Natural killer cell treated with Interleukin-12 subunit alpha and Interleukin-12 subunit beta and Interleukin-15 and Interleukin-18, amount 100 ng/mL, for 72 hours (primary cell): ENCODE measurements at regions not wholly inside any gene's neighbourhood (a gene's known extent, or its start where the extent isn't known, plus 50 kb on each side); places are given as distances from the start of the nearest gene placed in this dataset.
A peak's percentile ranks its signal among the peaks of the same experiment; 100 is the strongest.

Source experiments
- ATAC-seq, 2 donors: fragments of 150-1000 bp; cut with Tn5 transposase in 1 of 2; sonication (Bioruptor Pico), chemical (Tn5 transposase) in 1 of 2; 2 replicates each; pipeline ENCODE4 v1.10.0; 2021
- DNase-seq: peaks from one replicate; pipeline ENCODE4 v3.0.0; 2022; ENCODE audit warnings: low spot score
- H3K27ac Mint-ChIP-seq, 2 donors: 1 replicate in 1 of 2; 2 replicates in 1 of 2; pipeline ENCODE4 v1.8.0; 2022; ENCODE audit warnings: mixed read lengths in 2 of 2, mild to moderate bottlenecking in 1 of 2, moderate library complexity in 1 of 2
- H3K27me3 Mint-ChIP-seq, 2 donors: 1 replicate in 1 of 2; 2 replicates in 1 of 2; pipeline ENCODE4 v1.8.0; 2022; ENCODE audit warnings: mixed read lengths in 2 of 2
- H3K36me3 Mint-ChIP-seq: one replicate; pipeline ENCODE4 v1.8.0; 2022; ENCODE audit warnings: mixed read lengths
- H3K4me1 Mint-ChIP-seq, 2 donors: 1 replicate in 1 of 2; 2 replicates in 1 of 2; pipeline ENCODE4 v1.8.0; 2022; ENCODE audit warnings: low read depth in 2 of 2, mixed read lengths in 2 of 2, mild to moderate bottlenecking in 1 of 2
- H3K4me3 Mint-ChIP-seq: one replicate; pipeline ENCODE4 v1.8.0; 2022; ENCODE audit warnings: mixed read lengths
- H3K9me3 Mint-ChIP-seq: 2 replicates; pipeline ENCODE4 v1.8.0; 2022; ENCODE audit warnings: mixed read lengths

DNA sequence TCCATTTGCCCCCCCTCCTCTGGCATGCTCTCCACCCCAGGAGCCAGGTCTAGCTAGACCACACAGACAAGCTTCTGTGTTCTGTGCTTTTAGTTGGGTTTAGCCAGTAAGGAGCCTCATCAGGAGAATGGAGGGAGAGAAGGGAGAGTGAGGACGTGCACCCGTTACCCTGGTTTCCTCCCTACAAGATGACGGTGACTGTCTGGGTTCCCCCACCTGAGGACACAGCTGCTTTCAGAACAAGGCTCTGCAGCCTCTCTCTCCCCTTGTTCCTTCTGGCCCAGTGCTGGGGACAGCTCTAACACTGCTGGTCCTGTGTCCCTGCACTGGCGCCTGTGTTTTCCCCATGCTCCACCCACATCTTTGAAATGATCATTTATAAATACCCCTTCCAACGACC, 184.4 kb upstream of the GALNT2 start:
- DNase-seq: no peak
- peaks cover 15 to 38% of the 10 kb centered on the region in 2 donors for H3K27me3 Mint-ChIP-seq
- no peaks in the 10 kb centered on the region for H3K4me1 Mint-ChIP-seq
- H3K36me3 Mint-ChIP-seq: no peaks in the 10 kb centered on the region
- no peak overlapping the region for H3K27ac Mint-ChIP-seq
- no peak for ATAC-seq
- H3K4me3 Mint-ChIP-seq: no peak overlapping the region
- no peaks in the 10 kb centered on the region for H3K9me3 Mint-ChIP-seq

DNA sequence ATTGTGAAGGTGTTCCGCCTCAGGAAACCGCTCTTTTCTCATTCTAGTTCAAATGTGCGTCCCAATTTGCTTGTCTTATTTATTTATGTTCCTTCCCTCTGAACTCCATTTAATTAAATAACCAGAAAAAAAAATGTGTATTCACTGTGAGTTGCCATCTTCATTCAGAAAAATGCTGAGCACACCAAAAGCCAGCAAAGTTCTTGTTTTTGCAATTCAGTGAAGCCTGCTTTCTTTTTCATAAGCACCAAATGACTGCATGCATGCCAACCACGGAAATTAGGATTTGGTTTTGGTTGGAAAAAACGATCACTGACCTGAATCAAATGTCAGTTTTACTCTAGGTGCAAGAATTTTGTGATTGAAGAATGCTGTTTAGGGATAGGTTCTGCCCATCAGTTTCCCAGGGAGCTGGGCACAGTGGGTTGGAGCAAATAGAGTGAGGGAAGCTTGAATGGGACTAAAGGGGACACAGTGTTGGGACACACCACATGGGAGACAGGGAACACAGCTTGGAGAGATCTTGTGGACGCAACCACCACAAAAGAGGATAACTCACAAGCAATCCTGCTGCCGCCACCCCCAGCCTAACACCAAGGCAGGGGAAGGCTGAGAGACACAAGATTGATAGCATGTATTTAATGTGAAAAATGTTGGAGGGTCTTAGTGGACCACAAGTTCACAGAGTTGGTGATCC, 183.4 kb upstream of the GALNT2 start:
- Mint-ChIP-seq H3K4me1 (no peaks in the 10 kb centered on the region), H3K27me3 (peaks cover 16 to 33% of the 10 kb centered on the region in 2 donors), H3K36me3 (no peaks in the 10 kb centered on the region), H3K4me3 (no peak overlapping the region), H3K27ac (no peak overlapping the region), H3K9me3 (no peaks in the 10 kb centered on the region)
- DNase-seq (no peak), ATAC-seq (no peak)

DNA sequence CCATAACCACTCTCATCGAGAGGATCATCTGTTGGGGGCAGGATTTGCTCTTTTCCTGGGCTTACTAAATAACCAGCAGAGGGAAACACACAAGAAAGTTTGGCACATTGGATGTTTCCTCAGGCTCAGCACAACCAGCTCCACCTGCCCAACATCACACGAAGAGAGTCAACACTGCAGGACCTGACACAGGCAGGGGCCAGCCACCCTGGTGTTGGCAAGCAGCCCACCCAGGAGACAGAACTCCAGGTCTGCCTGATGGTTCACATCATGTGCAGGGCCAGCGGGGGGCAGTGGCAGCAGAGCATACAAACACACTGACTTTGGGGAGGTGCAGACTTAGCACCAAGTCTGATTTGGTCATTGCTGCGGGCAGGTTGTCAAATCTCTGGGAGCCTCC, 182.3 kb upstream of the GALNT2 start:
- Mint-ChIP-seq H3K4me3 (no peak overlapping the region), H3K36me3 (no peaks in the 10 kb centered on the region), H3K4me1 (no peaks in the 10 kb centered on the region), H3K27ac (no peak overlapping the region), H3K27me3 (peaks cover 18 to 27% of the 10 kb centered on the region in 2 donors), H3K9me3 (no peaks in the 10 kb centered on the region)
- DNase-seq: no peak
- no peak for ATAC-seq

DNA sequence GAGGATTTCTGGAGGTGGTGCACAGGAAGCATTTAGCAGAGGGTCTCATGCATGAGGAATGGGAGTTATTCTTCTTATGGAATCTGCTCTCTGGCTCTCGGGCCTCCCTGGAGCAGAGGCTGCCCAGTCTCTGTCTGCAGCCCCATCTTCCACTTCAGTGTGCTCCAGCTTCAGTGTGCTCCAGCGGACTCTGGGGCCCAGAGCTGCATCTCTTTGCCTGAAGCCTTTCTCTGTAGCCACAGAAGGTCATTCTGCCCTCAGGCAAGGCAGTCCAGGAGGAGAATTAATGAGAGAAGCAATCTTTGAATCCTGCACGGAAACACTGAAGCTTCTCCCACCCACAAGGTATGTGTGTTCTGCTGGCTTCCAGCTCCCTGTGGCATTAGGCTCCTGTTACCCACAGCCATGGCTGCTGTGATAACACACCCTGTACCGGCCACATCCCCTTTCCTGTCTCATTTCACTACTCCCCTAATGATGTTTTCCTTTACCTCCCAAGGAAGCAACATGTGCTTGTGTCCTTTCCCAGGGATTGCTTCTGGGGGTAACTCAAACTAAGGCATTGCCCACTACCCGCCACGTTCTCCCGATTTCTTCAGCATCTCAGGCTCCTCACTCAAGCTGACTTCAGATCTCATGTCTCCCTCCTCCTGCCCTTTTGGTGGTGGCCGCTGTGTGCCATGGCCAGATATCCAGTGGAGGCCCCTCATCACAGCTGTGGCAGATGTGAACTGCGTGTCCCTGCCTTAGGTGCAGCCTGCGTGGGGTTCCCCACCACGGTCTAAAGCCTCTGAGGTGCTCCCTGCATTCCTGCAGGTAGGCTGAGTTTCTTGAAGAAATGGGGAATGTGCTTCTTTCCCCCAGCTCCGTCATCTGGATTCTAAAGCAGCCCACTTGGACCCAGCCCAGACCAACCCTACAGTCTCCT, 181.2 kb upstream of the GALNT2 start:
- Mint-ChIP-seq H3K4me1 (no peaks in the 10 kb centered on the region), H3K27me3 (peaks cover 20 to 27% of the 10 kb centered on the region in 2 donors)

DNA sequence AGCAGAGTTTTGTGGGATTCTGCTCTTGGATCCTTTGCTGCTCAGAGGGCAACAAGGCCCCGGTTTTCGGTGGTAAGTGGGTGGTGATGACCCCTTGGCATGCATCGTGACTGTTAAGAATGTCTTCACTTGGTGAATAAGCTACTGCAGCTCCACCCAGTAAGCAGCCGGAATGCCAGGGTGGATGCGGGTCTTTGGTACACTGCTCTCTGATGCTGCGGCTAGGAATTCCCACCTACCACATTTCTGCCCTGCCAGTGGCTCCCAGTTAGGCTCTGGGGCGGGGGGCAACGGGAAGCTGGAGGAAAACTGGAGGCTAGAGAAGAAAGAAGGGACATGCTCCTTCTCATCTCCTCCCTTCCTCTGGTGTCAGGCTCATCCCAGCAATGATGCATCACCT, 180.4 kb upstream of the GALNT2 start:
- H3K9me3 Mint-ChIP-seq: no peaks in the 10 kb centered on the region
- ATAC-seq (no peak), DNase-seq (no peak)
- H3K36me3 Mint-ChIP-seq: no peaks in the 10 kb centered on the region
- H3K4me3 Mint-ChIP-seq: no peak overlapping the region
- H3K27me3 Mint-ChIP-seq: peaks cover 17 to 23% of the 10 kb centered on the region in 2 donors
- no peaks in the 10 kb centered on the region for H3K4me1 Mint-ChIP-seq
- H3K27ac Mint-ChIP-seq: no peak overlapping the region

More for the DNA sequence above, 181.2 kb upstream of the GALNT2 start:
- Mint-ChIP-seq H3K27ac (no peak overlapping the region), H3K9me3 (no peaks in the 10 kb centered on the region), H3K4me3 (no peak overlapping the region), H3K36me3 (no peaks in the 10 kb centered on the region)
- no peak for ATAC-seq
- DNase-seq: no peak

DNA sequence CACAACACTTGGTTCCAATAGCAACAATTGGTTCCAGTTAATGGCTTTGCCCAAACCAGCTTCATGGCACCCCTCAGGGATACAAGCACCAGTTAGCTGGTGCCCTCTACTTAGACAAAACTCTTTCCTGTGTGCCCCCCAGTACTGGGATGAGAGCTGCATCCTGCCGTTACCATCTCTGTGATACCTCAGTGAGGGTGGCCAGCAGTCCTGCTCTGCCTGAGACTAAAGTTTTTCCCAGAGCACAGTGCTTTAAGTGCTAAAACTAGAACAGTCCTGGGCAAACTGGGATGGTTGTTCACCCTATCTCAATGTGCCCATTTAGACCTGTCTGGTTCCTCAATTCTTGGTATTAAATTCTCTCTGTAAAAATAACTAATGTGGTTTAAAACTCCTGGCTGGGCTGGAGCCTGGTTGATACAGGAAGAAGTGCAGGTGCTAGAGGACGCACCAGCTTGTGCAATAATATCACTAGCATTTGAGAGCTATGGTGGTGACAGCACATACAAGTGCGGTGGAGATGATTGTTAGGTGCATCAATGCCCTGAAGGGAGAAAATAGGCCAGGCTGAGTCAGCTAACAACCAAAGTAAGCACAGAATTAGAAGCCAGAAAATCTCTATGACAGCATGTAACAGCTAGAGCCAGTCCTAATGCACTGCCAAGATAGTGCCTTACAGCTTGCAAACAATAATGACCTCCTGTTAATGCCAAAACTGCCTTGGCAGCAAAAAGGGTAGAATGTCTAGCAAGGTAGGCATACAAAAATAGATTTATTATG, 179.8 kb upstream of the GALNT2 start:
- Mint-ChIP-seq H3K4me3 (no peak overlapping the region), H3K9me3 (no peaks in the 10 kb centered on the region), H3K36me3 (no peaks in the 10 kb centered on the region), H3K27ac (no peak overlapping the region), H3K27me3 (peaks cover 20 to 24% of the 10 kb centered on the region in 2 donors), H3K4me1 (no peaks in the 10 kb centered on the region)
- DNase-seq (no peak), ATAC-seq (no peak)

DNA sequence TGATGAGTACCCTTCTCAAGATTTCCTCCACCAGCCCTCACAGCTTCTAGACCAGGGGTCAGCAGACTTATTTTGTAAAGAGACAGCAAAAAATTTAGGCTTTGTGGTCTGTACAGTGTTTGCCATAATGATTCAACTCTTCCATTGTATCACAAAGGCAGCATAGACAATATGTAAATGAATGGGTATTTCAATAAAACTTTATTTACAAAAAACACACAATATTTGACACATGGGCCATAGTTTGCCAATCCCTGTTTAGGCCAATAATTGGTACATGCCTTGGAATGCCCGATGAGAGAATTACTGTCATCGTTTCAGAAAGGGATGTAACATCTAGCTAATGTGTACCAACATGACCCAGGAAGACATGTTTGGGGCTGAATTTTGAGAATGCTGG, 178.9 kb upstream of the GALNT2 start:
- no peak for ATAC-seq

DNA sequence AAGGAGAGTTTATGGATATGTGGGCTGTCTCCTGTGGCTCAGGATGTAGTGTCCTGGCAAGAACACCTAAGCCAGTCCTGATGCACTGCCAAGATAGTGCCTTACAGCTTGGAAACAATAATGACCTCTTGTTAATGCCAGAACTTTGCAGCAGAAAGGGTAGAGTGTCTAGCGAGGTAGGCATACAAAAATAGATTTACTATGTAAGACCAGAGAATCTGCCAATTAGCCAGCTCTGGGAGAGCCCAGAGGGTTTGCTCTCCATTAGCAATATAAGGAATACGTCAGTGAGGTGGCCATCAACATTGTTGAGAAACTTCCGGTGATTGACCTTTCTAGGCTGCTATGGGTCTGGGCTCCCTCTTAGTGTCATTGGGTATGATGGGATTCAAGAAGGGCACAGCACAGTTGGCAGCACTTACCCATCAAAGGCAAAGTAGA, 178.5 kb upstream of the GALNT2 start:
- DNase-seq: no peak
- no peak overlapping the region for H3K27ac Mint-ChIP-seq
- H3K9me3 Mint-ChIP-seq: no peaks in the 10 kb centered on the region
- H3K4me1 Mint-ChIP-seq: no peaks in the 10 kb centered on the region
- no peak for ATAC-seq
- peaks cover 14 to 23% of the 10 kb centered on the region in 2 donors for H3K27me3 Mint-ChIP-seq
- no peaks in the 10 kb centered on the region for H3K36me3 Mint-ChIP-seq
- no peak overlapping the region for H3K4me3 Mint-ChIP-seq

More for the DNA sequence above, 178.9 kb upstream of the GALNT2 start:
- H3K4me3 Mint-ChIP-seq: no peak overlapping the region
- DNase-seq: no peak
- H3K27ac Mint-ChIP-seq: no peak overlapping the region
- H3K9me3 Mint-ChIP-seq: no peaks in the 10 kb centered on the region
- no peaks in the 10 kb centered on the region for H3K4me1 Mint-ChIP-seq
- H3K36me3 Mint-ChIP-seq: no peaks in the 10 kb centered on the region
- peaks cover 18 to 24% of the 10 kb centered on the region in 2 donors for H3K27me3 Mint-ChIP-seq

DNA sequence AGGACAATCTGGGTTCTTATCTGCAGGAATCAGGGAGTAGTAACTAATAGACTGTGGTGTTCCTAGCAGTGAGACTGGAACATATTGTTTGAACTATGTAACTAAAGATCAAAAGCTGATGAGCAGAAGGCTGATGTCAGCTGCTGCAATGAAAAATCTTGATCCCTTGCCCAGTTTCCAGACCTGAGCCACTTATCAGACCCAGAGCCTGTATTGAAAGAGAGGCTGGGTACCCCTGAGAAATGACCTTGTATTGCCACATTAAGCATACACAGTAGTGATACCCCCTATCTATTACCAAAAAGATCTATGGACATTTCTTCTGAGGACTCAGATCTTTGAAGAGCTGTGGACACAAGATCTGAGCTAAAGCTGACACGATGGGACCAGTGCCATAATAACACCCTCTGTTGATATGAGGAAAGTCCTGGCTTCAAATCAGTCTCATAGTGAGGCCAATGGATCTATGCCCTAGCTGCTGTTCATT, 178.0 kb upstream of the GALNT2 start:
- no peaks in the 10 kb centered on the region for H3K4me1 Mint-ChIP-seq
- H3K36me3 Mint-ChIP-seq: no peaks in the 10 kb centered on the region
- peaks cover 9 to 20% of the 10 kb centered on the region in 2 donors for H3K27me3 Mint-ChIP-seq
- no peaks in the 10 kb centered on the region for H3K9me3 Mint-ChIP-seq
- H3K27ac Mint-ChIP-seq: no peak overlapping the region
- H3K4me3 Mint-ChIP-seq: no peak overlapping the region
- no peak for DNase-seq
- no peak for ATAC-seq

DNA sequence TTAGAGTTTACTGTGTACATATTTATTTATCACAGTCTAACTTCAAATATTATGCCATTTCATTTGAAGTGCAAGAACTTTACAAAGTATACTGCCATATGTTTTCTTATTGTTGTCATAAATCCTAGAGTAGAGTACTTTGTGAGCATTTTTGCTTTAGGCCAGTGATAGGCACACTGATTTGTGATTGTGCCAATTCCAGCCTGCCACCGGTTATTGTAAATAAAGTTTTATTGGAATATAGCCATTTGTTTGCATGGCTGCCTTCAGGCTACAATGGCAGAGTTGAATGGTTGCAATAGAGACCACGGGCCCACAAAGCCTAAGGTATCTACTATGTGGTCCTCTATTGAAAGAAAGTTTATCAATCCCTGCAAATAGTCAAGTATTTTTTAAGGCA, 175.8 kb upstream of the GALNT2 start:
- DNase-seq (no peak), ATAC-seq (no peak)
- Mint-ChIP-seq H3K27ac (no peak overlapping the region), H3K4me3 (no peak overlapping the region), H3K27me3 (peaks cover 22 to 30% of the 10 kb centered on the region in 2 donors), H3K36me3 (no peaks in the 10 kb centered on the region), H3K9me3 (no peaks in the 10 kb centered on the region), H3K4me1 (no peaks in the 10 kb centered on the region)

DNA sequence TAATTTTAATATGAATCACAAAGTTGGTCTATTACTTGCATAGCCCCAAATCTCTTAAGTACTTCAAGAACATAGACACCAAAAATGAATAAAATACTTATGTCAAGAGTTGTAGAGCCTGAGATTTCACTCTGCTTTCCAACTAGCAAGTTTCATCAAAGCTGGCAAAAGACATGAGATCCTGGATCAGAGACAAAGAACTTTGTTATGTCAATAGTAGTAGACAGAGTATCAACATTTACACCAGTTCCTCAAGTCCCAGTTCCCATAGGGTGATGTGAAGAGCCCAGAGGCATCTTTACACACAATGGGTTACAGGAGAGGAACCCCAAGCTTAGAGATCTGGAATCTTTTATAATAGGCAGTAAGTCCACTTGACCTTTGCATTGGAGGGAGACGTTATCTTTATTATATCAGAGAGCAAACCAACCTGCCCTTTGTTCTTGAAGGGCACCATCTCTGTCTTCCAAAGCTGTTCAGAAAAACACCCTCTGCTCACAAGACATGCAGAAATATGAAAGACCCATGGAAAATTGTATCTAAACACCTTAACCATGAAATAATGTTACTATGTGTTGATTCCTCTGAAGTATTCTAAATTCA, 174.4 kb upstream of the GALNT2 start:
- DNase-seq (no peak), ATAC-seq (no peak)
- H3K9me3 Mint-ChIP-seq: no peaks in the 10 kb centered on the region
- H3K27me3 Mint-ChIP-seq: peaks cover 30 to 36% of the 10 kb centered on the region in 2 donors
- no peaks in the 10 kb centered on the region for H3K36me3 Mint-ChIP-seq
- no peaks in the 10 kb centered on the region for H3K4me1 Mint-ChIP-seq
- no peak overlapping the region for H3K27ac Mint-ChIP-seq
- H3K4me3 Mint-ChIP-seq: no peak overlapping the region

DNA sequence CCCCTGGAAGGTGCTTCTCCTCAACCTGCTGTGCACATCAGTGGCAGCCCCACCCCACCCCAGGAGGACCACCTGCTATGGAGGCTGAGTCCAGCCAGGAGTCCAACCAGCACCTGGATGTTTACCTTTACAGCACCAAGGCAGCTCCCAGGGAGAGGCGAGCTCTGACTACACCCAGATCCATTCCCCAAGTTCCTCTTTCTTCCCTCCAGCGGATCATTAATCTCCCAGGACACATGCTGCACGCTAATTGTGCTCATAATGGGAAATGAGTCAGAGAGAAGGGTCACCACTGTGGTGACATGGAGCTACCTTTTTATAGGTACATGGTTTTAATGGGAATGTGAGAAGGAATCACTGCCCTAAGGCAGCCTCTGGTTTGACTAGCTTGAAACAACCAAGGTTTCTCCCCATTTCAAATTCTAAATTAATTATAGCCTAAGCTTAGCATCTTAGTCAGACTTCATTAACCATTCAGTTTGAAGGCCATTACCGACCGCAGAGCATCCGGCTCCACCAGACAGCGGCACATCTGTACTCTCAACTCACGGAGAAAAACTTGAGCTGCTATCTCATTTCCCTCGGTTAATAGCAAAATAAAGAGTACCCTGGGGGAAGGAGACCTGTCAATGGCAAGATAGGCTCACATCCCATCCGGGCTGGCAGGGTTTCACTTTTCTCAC, 173.1 kb upstream of the GALNT2 start:
- no peak overlapping the region for H3K27ac Mint-ChIP-seq
- no peaks in the 10 kb centered on the region for H3K4me1 Mint-ChIP-seq
- no peaks in the 10 kb centered on the region for H3K9me3 Mint-ChIP-seq
- no peaks in the 10 kb centered on the region for H3K36me3 Mint-ChIP-seq
- no peak for DNase-seq
- H3K4me3 Mint-ChIP-seq: no peak overlapping the region
- ATAC-seq: peak in 1 of 2 donors; percentile 27
- H3K27me3 Mint-ChIP-seq: peaks cover 35 to 36% of the 10 kb centered on the region in 2 donors

DNA sequence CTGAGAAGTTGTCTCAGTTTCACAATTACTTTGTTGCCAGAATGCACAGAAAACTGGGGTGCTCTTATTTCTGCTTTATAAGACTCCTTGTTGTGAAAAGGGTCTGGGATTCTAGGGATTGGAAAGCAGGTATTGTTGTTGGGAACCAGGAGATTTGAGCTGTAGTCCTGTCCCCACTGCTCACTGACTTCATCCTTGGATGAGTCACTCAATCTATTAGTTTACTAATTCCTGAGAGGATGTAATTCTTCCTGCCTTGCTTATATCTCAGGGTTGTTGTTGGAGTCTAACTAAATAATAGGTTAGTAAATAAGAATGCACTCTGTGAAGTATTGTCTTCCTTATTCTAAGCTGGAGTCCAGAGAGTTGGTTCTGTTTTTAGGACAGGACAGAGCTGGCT, 172.5 kb upstream of the GALNT2 start:
- H3K4me3 Mint-ChIP-seq: no peak overlapping the region
- H3K9me3 Mint-ChIP-seq: no peaks in the 10 kb centered on the region
- no peaks in the 10 kb centered on the region for H3K36me3 Mint-ChIP-seq
- no peak overlapping the region for H3K27ac Mint-ChIP-seq
- H3K4me1 Mint-ChIP-seq: no peaks in the 10 kb centered on the region
- ATAC-seq (no peak), DNase-seq (no peak)
- peaks cover 32 to 39% of the 10 kb centered on the region in 2 donors for H3K27me3 Mint-ChIP-seq
